SK-N-SH (cell line): ENCODE measurements at regions not wholly inside any gene's neighbourhood (a gene's known extent, or its start where the extent isn't known, plus 50 kb on each side); places are given as distances from the start of the nearest gene placed in this dataset.

Source experiments
- CTCF ChIA-PET: fragments of 300-600, 350-600 bp; formaldehyde crosslinking; extraction: SDS; loops from one replicate; lab custom pipeline; 2021; lab: Yijun Ruan, JAX
- POLR2A ChIA-PET: fragments of 350-600 bp; sonication (Branson Sonifier 250); formaldehyde crosslinking; extraction: SDS; loops from one replicate; lab custom pipeline; 2020; ENCODE audit warnings: antibody characterized with exemption, inconsistent platforms; lab: Yijun Ruan, JAX
- DNase-seq: peaks from one replicate; pipeline ENCODE4 v3.0.0; 2012
- H2AFZ ChIP-seq: fragments of 200-600 bp; sonication (generic); 2 replicates; pipeline ENCODE4 v1.8.1; 2016; ENCODE audit warnings: antibody characterized with exemption, mild to moderate bottlenecking, low read depth
- H3F3A ChIP-seq: fragments of 200-600 bp; sonication (generic); replicated peaks from 2 replicates; pipeline ENCODE3; 2016; ENCODE audit warnings: antibody characterized with exemption, mild to moderate bottlenecking; ENCODE audit not compliant: insufficient read depth
- H3K27ac ChIP-seq, 2 experiments: fragments of 200-500 bp in 1 of 2; fragments of 200-600 bp in 1 of 2; sonication (Bioruptor generic) in 1 of 2; sonication (generic), shearing (Covaris generic) in 1 of 2; 2 replicates each; pipeline versions ENCODE4 v1.5.1 to v1.6.1; 2014 to 2016; ENCODE audit warnings: low read depth in 2 of 2, inconsistent platforms in 1 of 2, low read length in 1 of 2, mild to moderate bottlenecking in 1 of 2, mixed read lengths in 1 of 2
- H3K27me3 ChIP-seq: fragments of 200-600 bp; sonication (generic), shearing (Covaris generic); 2 replicates; pipeline ENCODE4 v1.6.1; 2016; ENCODE audit warnings: mixed run types; ENCODE audit not compliant: insufficient read depth
- H3K36me3 ChIP-seq, 2 experiments: fragments of 200-500 bp in 1 of 2; fragments of 200-600 bp in 1 of 2; sonication (Bioruptor generic) in 1 of 2; sonication (generic) in 1 of 2; replicated peaks in 1 of 2; 2 replicates each; pipeline versions ENCODE3 to v1.5.1; 2014 to 2016; ENCODE audit warnings: low read length in 1 of 2, mild to moderate bottlenecking in 1 of 2; ENCODE audit not compliant: insufficient read depth in 2 of 2, control insufficient read depth in 1 of 2
- H3K4me1 ChIP-seq, 2 experiments: fragments of 200-500 bp in 1 of 2; fragments of 200-600 bp in 1 of 2; sonication (Bioruptor generic) in 1 of 2; sonication (generic), shearing (Covaris generic) in 1 of 2; 2 replicates each; pipeline versions ENCODE4 v1.5.1 to v1.6.1; 2014 to 2016; ENCODE audit warnings: low read depth in 1 of 2, low read length in 1 of 2, mixed run types in 1 of 2; ENCODE audit not compliant: insufficient read depth in 2 of 2, control insufficient read depth in 1 of 2
- H3K4me2 ChIP-seq: fragments of 200-600 bp; sonication (generic), shearing (Covaris generic); 2 replicates; pipeline ENCODE4 v1.6.1; 2017; ENCODE audit warnings: mixed run types
- H3K4me3 ChIP-seq, 2 experiments: fragments of 200-500 bp in 1 of 2; fragments of 200-600 bp in 1 of 2; sonication (Bioruptor generic) in 1 of 2; sonication (generic), shearing (Covaris generic) in 1 of 2; 2 replicates each; pipeline versions ENCODE4 v1.5.1 to v1.8.1; 2014 to 2016; ENCODE audit warnings: low read depth in 2 of 2, inconsistent platforms in 1 of 2, low read length in 1 of 2, mild to moderate bottlenecking in 1 of 2, mixed read lengths in 1 of 2, moderate library complexity in 1 of 2
- H3K79me2 ChIP-seq: fragments of 200-600 bp; sonication (generic); 2 replicates; pipeline ENCODE4 v1.8.1; 2017; ENCODE audit warnings: mild to moderate bottlenecking; ENCODE audit not compliant: insufficient read depth
- H3K9ac ChIP-seq: fragments of 200-600 bp; sonication (generic); 2 replicates; pipeline ENCODE4 v1.6.1; 2017; ENCODE audit warnings: mixed run types
- H3K9me2 ChIP-seq: fragments of 200-600 bp; sonication (generic); 2 replicates; pipeline ENCODE4 v1.6.1; 2017; ENCODE audit warnings: mixed run types
- H3K9me3 ChIP-seq: fragments of 200-600 bp; sonication (generic); 2 replicates; pipeline ENCODE4 v1.6.1; 2017; ENCODE audit warnings: mixed run types, mild to moderate bottlenecking, moderate library complexity
- H4K20me1 ChIP-seq: fragments of 200-600 bp; sonication (generic); 2 replicates; pipeline ENCODE4 v1.6.1; 2017; ENCODE audit warnings: mild to moderate bottlenecking, mixed run types; ENCODE audit not compliant: insufficient read depth
- CHD2 ChIP-seq: fragments of 150-350 bp; IDR thresholded peaks from 2 replicates; pipeline ENCODE4 v1.6.1; 2018; ENCODE audit warnings: low read length; ENCODE audit not compliant: partially characterized antibody
- ELF1 ChIP-seq: IDR thresholded peaks from 2 replicates; pipeline ENCODE4 v1.4.0; 2012
- EP300 ChIP-seq, 2 experiments: IDR thresholded peaks; 2 replicates each; pipeline versions ENCODE4 v1.4.0 to v1.6.1; 2012; ENCODE audit warnings: borderline replicate concordance in 1 of 2, low read depth in 1 of 2, low read length in 1 of 2
- EZH2phosphoT487 ChIP-seq: fragments of 200-600 bp; sonication (generic); IDR thresholded peaks from 2 replicates; pipeline ENCODE4 v1.6.1; 2017; ENCODE audit warnings: low read depth, mixed run types, mild to moderate bottlenecking, antibody characterized with exemption, moderate library complexity, borderline replicate concordance
- GABPA ChIP-seq: IDR thresholded peaks from 2 replicates; pipeline ENCODE4 v1.4.0; 2012; ENCODE audit warnings: low read depth, mild to moderate bottlenecking
- MXI1 ChIP-seq: IDR thresholded peaks from 2 replicates; pipeline ENCODE4 v1.6.1; 2012; ENCODE audit warnings: mild to moderate bottlenecking, low read depth, low read length, improper control_type of control experiment
- POLR2AphosphoS5 ChIP-seq: IDR thresholded peaks from 2 replicates; pipeline ENCODE4 v1.6.1; 2012; ENCODE audit warnings: low read depth, low read length
- RAD21 ChIP-seq: IDR thresholded peaks from 2 replicates; pipeline ENCODE4 v1.6.1; 2012; ENCODE audit warnings: mild to moderate bottlenecking, low read length
- RCOR1 ChIP-seq: fragments of 150-350 bp; IDR thresholded peaks from 2 replicates; pipeline ENCODE4 v1.6.1; 2017; ENCODE audit warnings: antibody characterized with exemption, low read length
- REST ChIP-seq: IDR thresholded peaks from 2 replicates; pipeline ENCODE4 v1.6.1; 2012; ENCODE audit warnings: mild to moderate bottlenecking, low read depth, low read length, moderate library complexity
- SMC3 ChIP-seq: IDR thresholded peaks from 2 replicates; pipeline ENCODE4 v1.6.1; 2012; ENCODE audit warnings: low read depth, low read length, improper control_type of control experiment
- TCF12 ChIP-seq: IDR thresholded peaks from 2 replicates; pipeline ENCODE4 v1.4.0; 2012
- YY1 ChIP-seq: IDR thresholded peaks from 2 replicates; pipeline ENCODE4 v1.4.0; 2012; ENCODE audit warnings: low read depth, mild to moderate bottlenecking
- WGBS: methylation state at CpG from one replicate; pipeline ENCODE4 v1.1.6; 2017; ENCODE audit warnings: low lambda C conversion rate; 5-methylcytosine and 5-hydroxymethylcytosine counted together
- TF ChIP-seq, protein P1 (sequence below): IDR thresholded peaks from 2 replicates; pipeline ENCODE4; 2012
- TF ChIP-seq, protein P2 (sequence below): IDR thresholded peaks from 2 replicates; pipeline ENCODE4 v1.4.0; 2012; ENCODE audit warnings: low read depth, borderline replicate concordance

DNA sequence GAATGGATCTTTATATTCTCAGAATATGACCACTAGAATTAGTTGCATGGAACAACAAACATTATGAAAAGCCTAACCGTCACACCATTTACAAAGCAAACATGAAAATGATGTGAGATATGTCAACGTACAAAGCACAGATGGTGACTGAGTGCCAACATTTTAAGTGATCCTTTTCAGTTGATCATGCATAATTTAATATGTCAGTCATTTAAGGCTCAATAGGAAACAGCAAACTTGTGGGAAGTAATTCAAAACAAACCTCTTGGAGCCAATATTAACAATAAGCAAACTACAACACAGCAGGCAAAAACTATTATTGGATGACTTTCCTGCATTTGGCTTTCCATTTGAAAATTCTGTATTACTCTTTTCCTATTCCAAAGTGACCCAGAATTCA is 277.6 kb downstream of the SLITRK6 start:
- ChIA-PET CTCF (no interaction called here), POLR2A (no interaction called here)
- Histone ChIP-seq H4K20me1 (no peaks in the 10 kb centered on the region), H3K27me3 (no peaks in the 10 kb centered on the region), H3K27ac (no peak overlapping the region), H3K9me2 (no peaks in the 10 kb centered on the region), H3K4me1 (no peaks in the 10 kb centered on the region; a peak in 1 of 4 replicates), H3K79me2 (no peaks in the 10 kb centered on the region), H2AFZ (no peak overlapping the region; the same call in 1 of the 2 replicates), H3K9me3 (no peaks in the 10 kb centered on the region), H3K9ac (no peak overlapping the region), H3K36me3 (no peaks in the 10 kb centered on the region), H3K4me3 (no peak overlapping the region), H3K4me2 (no peak overlapping the region), H3F3A (no peaks in the 10 kb centered on the region)
- WGBS = 60% methylated on average over 2 of the region's 2 CpGs
- no peak for DNase-seq
- TF ChIP-seq RAD21 (no peak), EZH2phosphoT487 (no peak), GABPA (no peak), POLR2AphosphoS5 (no peak), SMC3 (no peak), ELF1 (no peak), RCOR1 (no peak), REST (no peak), YY1 (no peak), TCF12 (no peak), EP300 (IDR thresholded peaks at IDR 0.05; ENCODE audit: borderline replicate concordance in 1 of 2, low read depth in 1 of 2, low read length in 1 of 2) (no peak), MXI1 (no peak), CHD2 (no peak)
- TF ChIP-seq, protein P1, sequence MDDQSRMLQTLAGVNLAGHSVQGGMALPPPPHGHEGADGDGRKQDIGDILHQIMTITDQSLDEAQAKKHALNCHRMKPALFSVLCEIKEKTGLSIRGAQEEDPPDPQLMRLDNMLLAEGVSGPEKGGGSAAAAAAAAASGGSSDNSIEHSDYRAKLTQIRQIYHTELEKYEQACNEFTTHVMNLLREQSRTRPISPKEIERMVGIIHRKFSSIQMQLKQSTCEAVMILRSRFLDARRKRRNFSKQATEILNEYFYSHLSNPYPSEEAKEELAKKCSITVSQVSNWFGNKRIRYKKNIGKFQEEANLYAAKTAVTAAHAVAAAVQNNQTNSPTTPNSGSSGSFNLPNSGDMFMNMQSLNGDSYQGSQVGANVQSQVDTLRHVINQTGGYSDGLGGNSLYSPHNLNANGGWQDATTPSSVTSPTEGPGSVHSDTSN = no peak
- TF ChIP-seq, protein P2, sequence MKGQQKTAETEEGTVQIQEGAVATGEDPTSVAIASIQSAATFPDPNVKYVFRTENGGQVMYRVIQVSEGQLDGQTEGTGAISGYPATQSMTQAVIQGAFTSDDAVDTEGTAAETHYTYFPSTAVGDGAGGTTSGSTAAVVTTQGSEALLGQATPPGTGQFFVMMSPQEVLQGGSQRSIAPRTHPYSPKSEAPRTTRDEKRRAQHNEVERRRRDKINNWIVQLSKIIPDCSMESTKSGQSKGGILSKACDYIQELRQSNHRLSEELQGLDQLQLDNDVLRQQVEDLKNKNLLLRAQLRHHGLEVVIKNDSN = no peak
